T-helper 1 cell treated with Interleukin-12 subunit alpha and Interleukin-12 subunit beta and Interleukin-4 antibody, amounts not matched to agents 30 μg/mL and 1 μg/mL, for 36 hours (primary cell): ENCODE measurements at regions not wholly inside any gene's neighbourhood (a gene's known extent, or its start where the extent isn't known, plus 50 kb on each side); places are given as distances from the start of the nearest gene placed in this dataset.

Experiments
- H3K27ac Mint-ChIP-seq: one replicate; pipeline ENCODE4 v1.8.0; 2021; ENCODE audit warnings: mild to moderate bottlenecking, mixed read lengths
- H3K27me3 Mint-ChIP-seq: one replicate; pipeline ENCODE4 v1.8.0; 2021; ENCODE audit warnings: low read depth, mixed read lengths
- H3K36me3 Mint-ChIP-seq: one replicate; pipeline ENCODE4 v1.8.0; 2021; ENCODE audit warnings: low read depth, mixed read lengths
- H3K4me1 Mint-ChIP-seq: one replicate; pipeline ENCODE4 v1.8.0; 2021; ENCODE audit warnings: low read depth, mixed read lengths
- H3K4me3 Mint-ChIP-seq: one replicate; pipeline ENCODE4 v1.8.0; 2021; ENCODE audit warnings: mild to moderate bottlenecking, moderate library complexity, mixed read lengths
- H3K9me3 Mint-ChIP-seq: one replicate; pipeline ENCODE4 v1.8.0; 2021; ENCODE audit warnings: mixed read lengths

- H3K36me3 Mint-ChIP-seq, result peaks cover 3% of the 10 kb centered on the region
- H3K27me3 Mint-ChIP-seq, result no peaks in the 10 kb centered on the region
- H3K27ac Mint-ChIP-seq, result no peak overlapping the region
- H3K9me3 Mint-ChIP-seq, result peaks cover 13% of the 10 kb centered on the region
- no peak overlapping the region for H3K4me3 Mint-ChIP-seq
- peaks cover 5% of the 10 kb centered on the region for H3K4me1 Mint-ChIP-seq
Measured at GRCh38 chr16:86210403-86211193, 299.7 kb upstream of the FOXF1 start.

GRCh38 chr16:86211265-86211664 lies 299.1 kb upstream of the FOXF1 start:
- H3K36me3 Mint-ChIP-seq, result peaks cover 3% of the 10 kb centered on the region
- no peak overlapping the region for H3K27ac Mint-ChIP-seq
- no peak overlapping the region for H3K4me3 Mint-ChIP-seq
- H3K4me1 Mint-ChIP-seq, result peaks cover 5% of the 10 kb centered on the region
- no peaks in the 10 kb centered on the region for H3K27me3 Mint-ChIP-seq
- H3K9me3 Mint-ChIP-seq, result peaks cover 13% of the 10 kb centered on the region

GRCh38 chr16:86211800-86212199 lies 298.5 kb upstream of the FOXF1 start:
- Mint-ChIP-seq H3K9me3 (peaks cover 13% of the 10 kb centered on the region), H3K36me3 (peaks cover 3% of the 10 kb centered on the region), H3K4me3 (no peak overlapping the region), H3K4me1 (peaks cover 5% of the 10 kb centered on the region), H3K27me3 (no peaks in the 10 kb centered on the region), H3K27ac (no peak overlapping the region)

- Mint-ChIP-seq H3K9me3 (peaks cover 13% of the 10 kb centered on the region), H3K27ac (no peak overlapping the region), H3K27me3 (no peaks in the 10 kb centered on the region), H3K4me1 (peaks cover 5% of the 10 kb centered on the region), H3K4me3 (no peak overlapping the region), H3K36me3 (peaks cover 3% of the 10 kb centered on the region)
Measured at GRCh38 chr16:86212706-86213436, 297.5 kb upstream of the FOXF1 start.

GRCh38 chr16:86213437-86214205 lies 296.7 kb upstream of the FOXF1 start:
- Mint-ChIP-seq H3K4me3 (no peak overlapping the region), H3K36me3 (peaks cover 3% of the 10 kb centered on the region), H3K27me3 (no peaks in the 10 kb centered on the region), H3K9me3 (peaks cover 13% of the 10 kb centered on the region), H3K4me1 (peaks cover 5% of the 10 kb centered on the region), H3K27ac (no peak overlapping the region)

- Mint-ChIP-seq H3K27ac (no peak overlapping the region), H3K4me1 (peaks cover 5% of the 10 kb centered on the region), H3K36me3 (peaks cover 3% of the 10 kb centered on the region), H3K27me3 (no peaks in the 10 kb centered on the region), H3K4me3 (no peak overlapping the region), H3K9me3 (peaks cover 13% of the 10 kb centered on the region)
Measured at GRCh38 chr16:86214326-86215232, 295.7 kb upstream of the FOXF1 start.

GRCh38 chr16:86215233-86215978 lies 294.9 kb upstream of the FOXF1 start:
- Mint-ChIP-seq H3K9me3 (peaks cover 13% of the 10 kb centered on the region), H3K36me3 (peaks cover 3% of the 10 kb centered on the region), H3K27ac (no peak overlapping the region), H3K4me3 (no peak overlapping the region), H3K4me1 (peaks cover 5% of the 10 kb centered on the region), H3K27me3 (no peaks in the 10 kb centered on the region)

GRCh38 chr16:86215979-86216585 lies 294.2 kb upstream of the FOXF1 start:
- Mint-ChIP-seq H3K36me3 (peaks cover 3% of the 10 kb centered on the region), H3K4me3 (no peak overlapping the region), H3K4me1 (peaks cover 5% of the 10 kb centered on the region), H3K27ac (no peak overlapping the region), H3K9me3 (peaks cover 13% of the 10 kb centered on the region), H3K27me3 (no peaks in the 10 kb centered on the region)

- Mint-ChIP-seq H3K4me3 (no peak overlapping the region), H3K9me3 (peaks cover 13% of the 10 kb centered on the region), H3K27me3 (no peaks in the 10 kb centered on the region), H3K36me3 (peaks cover 3% of the 10 kb centered on the region), H3K27ac (no peak overlapping the region), H3K4me1 (peaks cover 5% of the 10 kb centered on the region)
Measured at GRCh38 chr16:86216591-86216990, 293.7 kb upstream of the FOXF1 start.

- Mint-ChIP-seq H3K9me3 (peaks cover 8% of the 10 kb centered on the region), H3K4me1 (peaks cover 5% of the 10 kb centered on the region), H3K36me3 (peaks cover 3% of the 10 kb centered on the region), H3K4me3 (no peak overlapping the region), H3K27me3 (peaks cover 3% of the 10 kb centered on the region), H3K27ac (no peak overlapping the region)
Measured at GRCh38 chr16:86217001-86217890, 293.1 kb upstream of the FOXF1 start.

- Mint-ChIP-seq H3K36me3 (peaks cover 2% of the 10 kb centered on the region), H3K27me3 (peaks cover 4% of the 10 kb centered on the region), H3K4me3 (no peak overlapping the region), H3K27ac (no peak overlapping the region), H3K9me3 (peaks cover 1% of the 10 kb centered on the region), H3K4me1 (peaks cover 4% of the 10 kb centered on the region)
Measured at GRCh38 chr16:86217891-86218270, 292.4 kb upstream of the FOXF1 start.

GRCh38 chr16:86218479-86219170 lies 291.7 kb upstream of the FOXF1 start:
- Mint-ChIP-seq H3K27ac (no peak overlapping the region), H3K4me1 (no peaks in the 10 kb centered on the region), H3K36me3 (no peaks in the 10 kb centered on the region), H3K4me3 (no peak overlapping the region), H3K9me3 (no peaks in the 10 kb centered on the region), H3K27me3 (peaks cover 7% of the 10 kb centered on the region)
